ENCODE measurements at regions not wholly inside any gene's neighbourhood (a gene's known extent, or its start where the extent isn't known, plus 50 kb on each side); places are given as distances from the start of the nearest gene placed in this dataset.

- TF ChIP-seq CTCF (IDR thresholded peaks at IDR 0.05) (no peak), POLR2A (IDR thresholded peaks at IDR 0.05) (no peak)
These were observed 400.0 kb downstream of the ZIC1 start for GRCh38 chr3:147809206-147809605.

Measured in esophagus squamous epithelium (tissue), 4 donors.